Upper lobe of left lung (tissue), 4 donors: ENCODE measurements at regions not wholly inside any gene's neighbourhood (a gene's known extent, or its start where the extent isn't known, plus 50 kb on each side); places are given as distances from the start of the nearest gene placed in this dataset.

Experiments used
- POLR2A ChIP-seq, 4 donors: fragments of 450-650 bp; IDR thresholded peaks; one replicate each; pipeline ENCODE4 v1.5.1; 2016 to 2017; ENCODE audit warnings: antibody characterized with exemption in 4 of 4, mild to moderate bottlenecking in 2 of 4
- POLR2AphosphoS5 ChIP-seq, 2 donors: sonication (generic); formaldehyde crosslinking; IDR thresholded peaks; one replicate each; pipeline ENCODE4 v1.5.1; 2017; ENCODE audit warnings: antibody characterized with exemption in 2 of 2
- TF ChIP-seq, protein P1 (sequence below), 6 experiments: fragments of 450-650 bp in 4 of 6; fragments of 200-600 bp in 2 of 6; sonication (generic) in 2 of 6; IDR thresholded peaks; one replicate each; pipeline ENCODE4 v1.5.1; 2016 to 2019; ENCODE audit warnings: antibody characterized with exemption in 6 of 6

GRCh38 chr15:70231484-70231883 is 133.8 kb upstream of the TLE3 start:
- TF ChIP-seq POLR2A (IDR thresholded peaks at IDR 0.05) (no peak), POLR2AphosphoS5 (IDR thresholded peaks at IDR 0.05) (no peak)
- TF ChIP-seq, protein P1, sequence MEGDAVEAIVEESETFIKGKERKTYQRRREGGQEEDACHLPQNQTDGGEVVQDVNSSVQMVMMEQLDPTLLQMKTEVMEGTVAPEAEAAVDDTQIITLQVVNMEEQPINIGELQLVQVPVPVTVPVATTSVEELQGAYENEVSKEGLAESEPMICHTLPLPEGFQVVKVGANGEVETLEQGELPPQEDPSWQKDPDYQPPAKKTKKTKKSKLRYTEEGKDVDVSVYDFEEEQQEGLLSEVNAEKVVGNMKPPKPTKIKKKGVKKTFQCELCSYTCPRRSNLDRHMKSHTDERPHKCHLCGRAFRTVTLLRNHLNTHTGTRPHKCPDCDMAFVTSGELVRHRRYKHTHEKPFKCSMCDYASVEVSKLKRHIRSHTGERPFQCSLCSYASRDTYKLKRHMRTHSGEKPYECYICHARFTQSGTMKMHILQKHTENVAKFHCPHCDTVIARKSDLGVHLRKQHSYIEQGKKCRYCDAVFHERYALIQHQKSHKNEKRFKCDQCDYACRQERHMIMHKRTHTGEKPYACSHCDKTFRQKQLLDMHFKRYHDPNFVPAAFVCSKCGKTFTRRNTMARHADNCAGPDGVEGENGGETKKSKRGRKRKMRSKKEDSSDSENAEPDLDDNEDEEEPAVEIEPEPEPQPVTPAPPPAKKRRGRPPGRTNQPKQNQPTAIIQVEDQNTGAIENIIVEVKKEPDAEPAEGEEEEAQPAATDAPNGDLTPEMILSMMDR (IDR thresholded peaks at IDR 0.05): no peak
